GM19463 (cell line): ENCODE measurements at regions not wholly inside any gene's neighbourhood (a gene's known extent, or its start where the extent isn't known, plus 50 kb on each side); places are given as distances from the start of the nearest gene placed in this dataset.
"Not testable (repeated sequence)": the region's sequence is repeated elsewhere in the genome, so short reads cannot be mapped to it uniquely, and the experiment has no call there.

Experiments used
- ATAC-seq: cut with Tn5 transposase; IDR thresholded peaks from one replicate; pipeline ENCODE4 v1.9.1; 2021; ENCODE audit warnings: mild to moderate bottlenecking, moderate library complexity; ENCODE audit not compliant: unreplicated experiment

- ATAC-seq: not testable (repeated sequence)
These were observed 549.6 kb upstream of the CHD1 start for GRCh38 chr5:99478450-99478849.

- ATAC-seq: not testable (repeated sequence)
These were observed 544.5 kb upstream of the CHD1 start for GRCh38 chr5:99473328-99473727.

GRCh38 chr5:99471726-99472125 lies 542.9 kb upstream of the CHD1 start:
- ATAC-seq: not testable (repeated sequence)

- ATAC-seq: not testable (repeated sequence)
These were observed 542.4 kb upstream of the CHD1 start for GRCh38 chr5:99471178-99471577.

GRCh38 chr5:99470636-99471035 lies 541.8 kb upstream of the CHD1 start:
- not testable (repeated sequence) for ATAC-seq

GRCh38 chr5:99460701-99461100 lies 531.9 kb upstream of the CHD1 start:
- no peak for ATAC-seq

- no peak for ATAC-seq
These were observed 524.4 kb upstream of the CHD1 start for GRCh38 chr5:99453196-99453595.

- ATAC-seq: no peak
These were observed 521.0 kb upstream of the CHD1 start for GRCh38 chr5:99449786-99450185.

GRCh38 chr5:99445805-99446204 lies 517.0 kb upstream of the CHD1 start:
- ATAC-seq: no peak

GRCh38 chr5:99441235-99441634 lies 512.4 kb upstream of the CHD1 start:
- ATAC-seq: no peak

- ATAC-seq: no peak
These were observed 509.8 kb upstream of the CHD1 start for GRCh38 chr5:99438619-99439018.

GRCh38 chr5:99437986-99438385 lies 509.2 kb upstream of the CHD1 start:
- ATAC-seq: no peak

- ATAC-seq: not testable (repeated sequence)
These were observed 494.6 kb upstream of the CHD1 start for GRCh38 chr5:99423396-99423795.

GRCh38 chr5:99418640-99419039 lies 489.8 kb upstream of the CHD1 start:
- not testable (repeated sequence) for ATAC-seq

- not testable (repeated sequence) for ATAC-seq
These were observed 481.6 kb upstream of the CHD1 start for GRCh38 chr5:99410386-99410785.

- ATAC-seq: not testable (repeated sequence)
These were observed 476.0 kb upstream of the CHD1 start for GRCh38 chr5:99404764-99405302.

GRCh38 chr5:99400571-99400970 lies 471.8 kb upstream of the CHD1 start:
- ATAC-seq: not testable (repeated sequence)

GRCh38 chr5:99398976-99399375 lies 470.2 kb upstream of the CHD1 start:
- no peak for ATAC-seq

GRCh38 chr5:99386406-99387077 lies 457.7 kb upstream of the CHD1 start:
- no peak for ATAC-seq

GRCh38 chr5:99379187-99379586 lies 450.4 kb upstream of the CHD1 start:
- no peak for ATAC-seq

GRCh38 chr5:99378443-99378842 lies 449.6 kb upstream of the CHD1 start:
- no peak for ATAC-seq

- ATAC-seq: no peak
These were observed 441.2 kb upstream of the CHD1 start for GRCh38 chr5:99369797-99370593.
